ENCODE measurements at regions not wholly inside any gene's neighbourhood (a gene's known extent, or its start where the extent isn't known, plus 50 kb on each side); places are given as distances from the start of the nearest gene placed in this dataset.
A peak's percentile ranks its signal among the peaks of the same experiment; 100 is the strongest.
"Not testable (repeated sequence)": the region's sequence is repeated elsewhere in the genome, so short reads cannot be mapped to it uniquely, and the experiment has no call there.

GRCh38 chr3:20378315-20378714 is 192.3 kb upstream of the SGO1 start:
- DNase-seq (ENCODE audit: low spot score): no peak
- no peak overlapping the region for H3K4me3 Mint-ChIP-seq (ENCODE audit: unreplicated experiment)
- no peak for TF ChIP-seq CTCF (IDR thresholded peaks at IDR 0.05; ENCODE audit: unreplicated experiment)
- peak overlapping the region; percentile 75 for H3K27ac Mint-ChIP-seq (ENCODE audit: unreplicated experiment)
- no peaks in the 10 kb centered on the region for H3K9me3 Mint-ChIP-seq (ENCODE audit: unreplicated experiment)
- H3K36me3 Mint-ChIP-seq (ENCODE audit: low read depth, unreplicated experiment): no peaks in the 10 kb centered on the region
- peaks cover 2% of the 10 kb centered on the region for H3K27me3 Mint-ChIP-seq (ENCODE audit: unreplicated experiment)
- peaks cover 19% of the 10 kb centered on the region for H3K4me1 Mint-ChIP-seq (ENCODE audit: unreplicated experiment)

GRCh38 chr3:20376665-20377217 is 190.7 kb upstream of the SGO1 start:
- DNase-seq (ENCODE audit: low spot score): no peak
- Mint-ChIP-seq H3K27ac (ENCODE audit: unreplicated experiment) (no peak overlapping the region), H3K4me1 (ENCODE audit: unreplicated experiment) (peaks cover 19% of the 10 kb centered on the region), H3K36me3 (ENCODE audit: low read depth, unreplicated experiment) (no peaks in the 10 kb centered on the region), H3K4me3 (ENCODE audit: unreplicated experiment) (no peak overlapping the region), H3K9me3 (ENCODE audit: unreplicated experiment) (no peaks in the 10 kb centered on the region), H3K27me3 (ENCODE audit: unreplicated experiment) (peaks cover 2% of the 10 kb centered on the region)
- no peak for TF ChIP-seq CTCF (IDR thresholded peaks at IDR 0.05; ENCODE audit: unreplicated experiment)

- Mint-ChIP-seq H3K27ac (ENCODE audit: unreplicated experiment) (no peak overlapping the region), H3K4me1 (ENCODE audit: unreplicated experiment) (peaks cover 19% of the 10 kb centered on the region), H3K27me3 (ENCODE audit: unreplicated experiment) (peaks cover 2% of the 10 kb centered on the region), H3K4me3 (ENCODE audit: unreplicated experiment) (no peak overlapping the region), H3K9me3 (ENCODE audit: unreplicated experiment) (no peaks in the 10 kb centered on the region), H3K36me3 (ENCODE audit: low read depth, unreplicated experiment) (no peaks in the 10 kb centered on the region)
- DNase-seq (ENCODE audit: low spot score): no peak
- no peak for TF ChIP-seq CTCF (IDR thresholded peaks at IDR 0.05; ENCODE audit: unreplicated experiment)
Observed at GRCh38 chr3:20375302-20375701, 189.3 kb upstream of the SGO1 start.

GRCh38 chr3:20370273-20371063 is 184.5 kb upstream of the SGO1 start:
- H3K27me3 Mint-ChIP-seq (ENCODE audit: unreplicated experiment); H3K27ac Mint-ChIP-seq (ENCODE audit: unreplicated experiment); H3K9me3 Mint-ChIP-seq (ENCODE audit: unreplicated experiment): not testable (repeated sequence)

GRCh38 chr3:20361000-20361399 is 175.0 kb upstream of the SGO1 start:
- TF ChIP-seq CTCF (IDR thresholded peaks at IDR 0.05; ENCODE audit: unreplicated experiment): no peak
- H3K27ac Mint-ChIP-seq (ENCODE audit: unreplicated experiment): no peak overlapping the region

More at GRCh38 chr3:20370273-20371063, 184.5 kb upstream of the SGO1 start:
- DNase-seq (ENCODE audit: low spot score); H3K4me1 Mint-ChIP-seq (ENCODE audit: unreplicated experiment); H3K36me3 Mint-ChIP-seq (ENCODE audit: low read depth, unreplicated experiment); H3K4me3 Mint-ChIP-seq (ENCODE audit: unreplicated experiment): not testable (repeated sequence)

More at GRCh38 chr3:20361000-20361399, 175.0 kb upstream of the SGO1 start:
- Mint-ChIP-seq H3K9me3 (ENCODE audit: unreplicated experiment) (no peaks in the 10 kb centered on the region), H3K36me3 (ENCODE audit: low read depth, unreplicated experiment) (no peaks in the 10 kb centered on the region), H3K27me3 (ENCODE audit: unreplicated experiment) (no peaks in the 10 kb centered on the region), H3K4me1 (ENCODE audit: unreplicated experiment) (no peaks in the 10 kb centered on the region), H3K4me3 (ENCODE audit: unreplicated experiment) (no peak overlapping the region)
- no peak for DNase-seq (ENCODE audit: low spot score)
